ENCODE measurements at regions not wholly inside any gene's neighbourhood (a gene's known extent, or its start where the extent isn't known, plus 50 kb on each side); places are given as distances from the start of the nearest gene placed in this dataset.
"Not testable (repeated sequence)": the region's sequence is repeated elsewhere in the genome, so short reads cannot be mapped to it uniquely, and the experiment has no call there.

- peak; percentile 41 for DNase-seq
- not testable (repeated sequence) for H3K9me3 ChIP-seq, H3K36me3 ChIP-seq, H3K27me3 ChIP-seq, H3K4me3 ChIP-seq
These were observed 122.6 kb upstream of the PODXL start for GRCh38 chr7:131679071-131679470.

DNA sequence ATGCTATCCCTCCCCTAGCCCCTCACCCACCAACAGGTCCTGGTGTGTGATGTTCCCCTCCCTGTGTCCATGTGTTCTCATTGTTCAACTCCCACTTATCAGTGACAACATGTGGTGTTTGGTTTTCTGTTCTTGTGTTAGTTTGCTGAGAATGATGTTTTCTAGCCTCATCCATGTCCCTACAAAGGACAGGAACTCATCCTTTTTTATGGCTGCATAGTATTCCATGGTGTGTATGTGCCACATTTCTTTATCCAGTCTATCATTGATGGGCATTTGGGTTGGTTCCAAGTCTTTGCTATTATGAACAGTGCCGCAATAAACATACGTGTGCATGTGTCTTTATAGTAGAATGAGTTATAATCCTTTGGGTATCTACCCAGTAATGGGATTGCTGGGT is 120.4 kb upstream of the PODXL start:
- not testable (repeated sequence) for H3K36me3 ChIP-seq, DNase-seq

GRCh38 chr7:131674131-131674530 is 117.7 kb upstream of the PODXL start:
- Histone ChIP-seq H3K27me3 (0 out of 2 replicates have a peak, but pooled peaks cover 3% of the 10 kb centered on the region), H3K36me3 (no peaks in the 10 kb centered on the region), H3K9me3 (no peaks in the 10 kb centered on the region), H3K4me3 (no peak overlapping the region)
- no peak for DNase-seq

More for the DNA sequence above, 120.4 kb upstream of the PODXL start:
- not testable (repeated sequence) for H3K4me3 ChIP-seq, H3K9me3 ChIP-seq, H3K27me3 ChIP-seq

DNA sequence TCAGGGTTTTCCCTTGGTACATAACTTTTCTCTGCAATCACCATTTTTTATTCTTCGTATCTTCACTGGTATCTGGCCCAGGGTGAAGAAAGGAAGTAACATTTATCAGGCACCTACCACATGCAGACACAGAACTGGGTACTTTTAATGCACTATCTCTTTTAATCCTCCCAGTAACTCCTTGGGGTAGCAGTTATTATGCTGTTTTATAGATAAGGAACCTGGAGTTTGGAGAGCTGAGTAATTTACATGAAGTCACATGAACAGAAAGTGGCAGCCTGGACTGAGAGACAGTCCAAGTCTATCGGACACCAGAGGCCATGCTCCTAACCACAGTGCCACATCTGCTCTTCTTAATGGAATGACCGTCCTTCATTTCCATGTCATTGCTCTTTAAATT is 117.1 kb upstream of the PODXL start:
- Histone ChIP-seq H3K9me3 (no peaks in the 10 kb centered on the region), H3K27me3 (0 out of 2 replicates have a peak, but pooled peaks cover 3% of the 10 kb centered on the region), H3K36me3 (no peaks in the 10 kb centered on the region), H3K4me3 (no peak overlapping the region)
- no peak for DNase-seq

- DNase-seq = no peak
- H3K9me3 ChIP-seq = no peaks in the 10 kb centered on the region
- no peak overlapping the region for H3K4me3 ChIP-seq
- H3K27me3 ChIP-seq = no peaks in the 10 kb centered on the region
- H3K36me3 ChIP-seq = no peaks in the 10 kb centered on the region
These were observed 114.0 kb upstream of the PODXL start for GRCh38 chr7:131670406-131670805.

GRCh38 chr7:131667699-131668098 is 111.3 kb upstream of the PODXL start:
- DNase-seq = no peak
- Histone ChIP-seq H3K27me3 (no peaks in the 10 kb centered on the region), H3K9me3 (no peaks in the 10 kb centered on the region), H3K36me3 (no peaks in the 10 kb centered on the region), H3K4me3 (no peak overlapping the region)

- Histone ChIP-seq H3K27me3 (no peaks in the 10 kb centered on the region), H3K36me3 (no peaks in the 10 kb centered on the region), H3K4me3 (no peak overlapping the region), H3K9me3 (no peaks in the 10 kb centered on the region)
- DNase-seq = no peak
These were observed 108.6 kb upstream of the PODXL start for GRCh38 chr7:131665021-131665420.

GRCh38 chr7:131664570-131664969 is 108.1 kb upstream of the PODXL start:
- Histone ChIP-seq H3K36me3 (no peaks in the 10 kb centered on the region), H3K9me3 (no peaks in the 10 kb centered on the region), H3K27me3 (no peaks in the 10 kb centered on the region), H3K4me3 (no peak overlapping the region)
- no peak for DNase-seq

GRCh38 chr7:131662301-131662873 is 106.0 kb upstream of the PODXL start:
- not testable (repeated sequence) for H3K9me3 ChIP-seq, H3K27me3 ChIP-seq, DNase-seq, H3K36me3 ChIP-seq, H3K4me3 ChIP-seq

DNA sequence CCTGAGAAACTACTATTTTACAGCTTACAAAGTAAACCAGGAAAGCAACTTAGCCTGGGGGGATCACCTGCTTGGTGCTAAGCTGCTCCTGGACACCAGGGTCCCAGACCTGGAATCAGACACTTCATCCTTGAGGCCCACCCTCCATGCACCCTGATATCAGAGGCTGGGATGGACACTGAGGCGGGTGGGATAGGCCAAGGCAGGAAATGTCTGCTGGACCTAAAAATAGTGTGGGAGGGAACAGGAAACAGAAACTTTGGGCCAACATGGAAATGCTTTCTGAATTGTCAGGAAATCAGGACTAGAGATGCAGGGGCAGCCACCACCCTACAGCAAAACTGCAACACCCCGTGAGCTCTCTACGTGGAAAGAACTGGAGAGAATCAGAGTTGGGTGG is 101.5 kb upstream of the PODXL start:
- no peaks in the 10 kb centered on the region for H3K36me3 ChIP-seq
- H3K9me3 ChIP-seq = no peaks in the 10 kb centered on the region
- no peaks in the 10 kb centered on the region for H3K27me3 ChIP-seq
- H3K4me3 ChIP-seq = no peak overlapping the region
- no peak for DNase-seq

- no peaks in the 10 kb centered on the region for H3K36me3 ChIP-seq
- no peak for DNase-seq
- H3K4me3 ChIP-seq = no peak overlapping the region
- H3K27me3 ChIP-seq = no peaks in the 10 kb centered on the region
- no peaks in the 10 kb centered on the region for H3K9me3 ChIP-seq
These were observed 100.7 kb upstream of the PODXL start for GRCh38 chr7:131656980-131657723.

- Histone ChIP-seq H3K9me3 (no peaks in the 10 kb centered on the region), H3K4me3 (no peak overlapping the region), H3K36me3 (no peaks in the 10 kb centered on the region), H3K27me3 (no peaks in the 10 kb centered on the region)
- DNase-seq = no peak
These were observed 99.4 kb upstream of the PODXL start for GRCh38 chr7:131655866-131656265.

DNA sequence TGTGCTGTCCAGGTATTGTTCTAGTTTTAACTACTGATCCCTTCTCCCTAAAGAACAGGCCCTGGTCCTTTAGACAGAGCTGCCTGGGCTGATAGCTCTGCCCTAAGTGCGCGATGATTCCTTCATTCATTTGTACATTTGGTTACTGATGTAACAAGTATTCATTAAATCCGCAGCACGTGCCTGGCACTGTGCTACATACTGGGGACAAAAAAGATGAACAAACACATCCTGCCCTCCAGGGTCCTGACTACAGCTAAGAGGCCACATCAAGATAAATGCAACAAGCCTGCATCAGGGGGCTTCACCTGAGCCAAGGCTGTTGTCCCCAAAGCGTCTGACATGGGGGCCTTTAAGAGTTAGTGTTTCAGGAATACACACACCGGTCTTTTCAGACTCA is 99.0 kb upstream of the PODXL start:
- Histone ChIP-seq H3K4me3 (no peak overlapping the region), H3K9me3 (no peaks in the 10 kb centered on the region), H3K36me3 (no peaks in the 10 kb centered on the region), H3K27me3 (no peaks in the 10 kb centered on the region)
- no peak for DNase-seq

GRCh38 chr7:131654668-131655326 is 98.4 kb upstream of the PODXL start:
- no peaks in the 10 kb centered on the region for H3K9me3 ChIP-seq
- H3K4me3 ChIP-seq = no peak overlapping the region
- no peaks in the 10 kb centered on the region for H3K27me3 ChIP-seq
- H3K36me3 ChIP-seq = no peaks in the 10 kb centered on the region
- peak; percentile 75 for DNase-seq

GRCh38 chr7:131654249-131654558 is 97.8 kb upstream of the PODXL start:
- H3K36me3 ChIP-seq = no peaks in the 10 kb centered on the region
- H3K27me3 ChIP-seq = no peaks in the 10 kb centered on the region
- DNase-seq = no peak
- no peaks in the 10 kb centered on the region for H3K9me3 ChIP-seq
- no peak overlapping the region for H3K4me3 ChIP-seq

- H3K27me3 ChIP-seq = no peaks in the 10 kb centered on the region
- no peak for DNase-seq
- no peak overlapping the region for H3K4me3 ChIP-seq
- no peaks in the 10 kb centered on the region for H3K36me3 ChIP-seq
- no peaks in the 10 kb centered on the region for H3K9me3 ChIP-seq
These were observed 97.2 kb upstream of the PODXL start for GRCh38 chr7:131653418-131654248.

- H3K27me3 ChIP-seq = no peaks in the 10 kb centered on the region
- no peaks in the 10 kb centered on the region for H3K9me3 ChIP-seq
- H3K36me3 ChIP-seq = no peaks in the 10 kb centered on the region
- no peak overlapping the region for H3K4me3 ChIP-seq
- DNase-seq = no peak
These were observed 96.5 kb upstream of the PODXL start for GRCh38 chr7:131652934-131653333.
